BLaER1 treated with 17β-estradiol and CSF1 and Interleukin-3, amounts not matched to agents 10 nM and 100 nM (cell line): ENCODE measurements at regions not wholly inside any gene's neighbourhood (a gene's known extent, or its start where the extent isn't known, plus 50 kb on each side); places are given as distances from the start of the nearest gene placed in this dataset.

Experiments used
- H3K27ac ChIP-seq, 11 experiments: shearing (Covaris generic); formaldehyde crosslinking; 2 replicates each; pipeline ENCODE4 v1.8.1; 2022
- H3K27me3 ChIP-seq, 11 experiments: shearing (Covaris generic); formaldehyde crosslinking; 2 replicates each; pipeline ENCODE4 v1.8.1; 2022
- H3K36me3 ChIP-seq, 11 experiments: shearing (Covaris generic); formaldehyde crosslinking; 2 replicates each; pipeline ENCODE4 v1.8.1; 2022
- H3K4me1 ChIP-seq, 10 experiments: shearing (Covaris generic); formaldehyde crosslinking; 2 replicates each; pipeline ENCODE4 v1.8.1; 2022
- H3K4me2 ChIP-seq, 11 experiments: shearing (Covaris generic); formaldehyde crosslinking; 2 replicates each; pipeline ENCODE4 v1.8.1; 2022
- H3K4me3 ChIP-seq, 10 experiments: shearing (Covaris generic); formaldehyde crosslinking; 2 replicates each; pipeline ENCODE4 v1.8.1; 2022
- H3K9ac ChIP-seq, 11 experiments: shearing (Covaris generic); formaldehyde crosslinking; 2 replicates each; pipeline ENCODE4 v1.8.1; 2022
- H3K9me3 ChIP-seq, 11 experiments: shearing (Covaris generic); formaldehyde crosslinking; replicated peaks in 1 of 11; 2 replicates each; pipeline ENCODE4 v1.8.1; 2022
- H4K20me1 ChIP-seq, 11 experiments: shearing (Covaris generic); formaldehyde crosslinking; 2 replicates each; pipeline ENCODE4 v1.8.1; 2022
- Cebpa-rat ChIP-seq, 11 experiments: shearing (Covaris generic); IDR thresholded peaks; 2 replicates each; pipeline ENCODE4 v1.8.1; 2022

DNA sequence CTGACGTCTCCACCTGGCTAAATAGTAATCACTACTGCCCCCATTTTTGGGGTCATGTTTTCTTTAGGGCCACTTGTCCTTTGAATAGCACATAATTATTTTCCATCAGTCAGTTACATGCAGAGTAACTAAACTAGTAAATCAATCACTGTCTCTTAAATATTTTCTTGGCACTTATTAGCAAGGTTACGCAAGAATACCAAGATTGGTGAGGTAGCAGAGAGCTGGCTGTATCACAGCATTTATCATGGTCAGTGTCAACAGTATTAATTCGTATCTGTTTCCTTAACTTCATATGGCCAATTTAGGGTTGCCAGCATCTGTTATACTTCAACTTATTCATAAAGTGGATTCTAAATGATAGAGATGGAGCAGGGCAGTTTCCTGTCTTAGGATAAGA is 346.8 kb upstream of the FAM174A start:
- no peaks in the 10 kb centered on the region for H3K27me3 ChIP-seq
- peak in 2 of 11 experiments; percentile 36 to 46; a peak in 2 of 22 replicates for TF ChIP-seq Cebpa-rat (IDR thresholded peaks at IDR 0.05)

GRCh38 chr5:100186181-100186580 is 349.0 kb upstream of the FAM174A start:
- no peak overlapping the region for H3K27ac ChIP-seq
- no peak for TF ChIP-seq Cebpa-rat (IDR thresholded peaks at IDR 0.05)

More for the DNA sequence above, 346.8 kb upstream of the FAM174A start:
- Histone ChIP-seq H4K20me1 (no peaks in the 10 kb centered on the region), H3K27ac (no peak overlapping the region), H3K4me3 (no peak overlapping the region), H3K4me1 (no peaks in the 10 kb centered on the region), H3K9me3 (no peaks in the 10 kb centered on the region), H3K4me2 (no peak overlapping the region), H3K9ac (no peak overlapping the region), H3K36me3 (no peaks in the 10 kb centered on the region)

DNA sequence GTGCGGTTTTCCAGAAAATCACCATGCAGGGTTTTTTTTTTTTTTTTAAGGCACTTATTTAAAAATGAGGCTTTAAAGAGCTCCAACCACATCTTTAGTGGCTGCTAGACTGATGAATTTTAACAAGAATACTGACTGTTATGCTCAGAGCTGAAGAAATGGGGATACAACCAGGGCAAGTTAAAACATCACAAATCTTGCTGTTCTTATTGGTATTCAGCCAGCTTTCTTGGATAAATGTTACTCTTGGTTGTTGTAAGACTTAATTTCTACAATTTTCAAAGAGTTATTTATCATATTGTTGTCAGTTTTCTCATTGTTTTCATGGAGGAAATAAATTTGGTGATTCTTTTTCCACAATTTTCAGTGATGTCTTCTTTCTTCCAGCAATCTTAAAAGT is 352.8 kb upstream of the FAM174A start:
- TF ChIP-seq Cebpa-rat (IDR thresholded peaks at IDR 0.05), result no peak
- no peak overlapping the region for H3K4me2 ChIP-seq
- no peak overlapping the region for H3K27ac ChIP-seq
- no peak overlapping the region for H3K9ac ChIP-seq
- no peak overlapping the region for H3K4me3 ChIP-seq
- no peaks in the 10 kb centered on the region for H3K36me3 ChIP-seq
- H3K27me3 ChIP-seq, result no peaks in the 10 kb centered on the region
- no peaks in the 10 kb centered on the region for H3K9me3 ChIP-seq
- H3K4me1 ChIP-seq, result no peaks in the 10 kb centered on the region
- no peaks in the 10 kb centered on the region for H4K20me1 ChIP-seq

More at GRCh38 chr5:100186181-100186580, 349.0 kb upstream of the FAM174A start:
- Histone ChIP-seq H3K4me2 (no peak overlapping the region), H4K20me1 (no peaks in the 10 kb centered on the region), H3K9me3 (no peaks in the 10 kb centered on the region), H3K9ac (no peak overlapping the region), H3K4me3 (no peak overlapping the region), H3K27me3 (no peaks in the 10 kb centered on the region), H3K4me1 (no peaks in the 10 kb centered on the region), H3K36me3 (no peaks in the 10 kb centered on the region)

GRCh38 chr5:100175346-100175745 is 359.8 kb upstream of the FAM174A start:
- Histone ChIP-seq H3K4me3 (no peak overlapping the region), H3K27ac (no peak overlapping the region), H3K27me3 (no peaks in the 10 kb centered on the region), H3K4me2 (no peak overlapping the region), H3K36me3 (no peaks in the 10 kb centered on the region), H3K4me1 (no peaks in the 10 kb centered on the region), H4K20me1 (no peaks in the 10 kb centered on the region), H3K9ac (no peak overlapping the region), H3K9me3 (no peaks in the 10 kb centered on the region)
- TF ChIP-seq Cebpa-rat (IDR thresholded peaks at IDR 0.05), result no peak

- Histone ChIP-seq H3K4me3 (no peak overlapping the region), H4K20me1 (no peaks in the 10 kb centered on the region), H3K9me3 (peaks cover 21 to 25% (median 23%) of the 10 kb centered on the region in 11 experiments), H3K4me2 (no peak overlapping the region), H3K27ac (no peak overlapping the region), H3K36me3 (no peaks in the 10 kb centered on the region), H3K9ac (no peak overlapping the region), H3K27me3 (no peaks in the 10 kb centered on the region), H3K4me1 (no peaks in the 10 kb centered on the region)
- TF ChIP-seq Cebpa-rat (IDR thresholded peaks at IDR 0.05), result no peak
Observed at GRCh38 chr5:100165309-100165708, 369.9 kb upstream of the FAM174A start.

GRCh38 chr5:100161868-100162267 is 373.3 kb upstream of the FAM174A start:
- Histone ChIP-seq H3K9me3 (peaks cover 21 to 25% (median 23%) of the 10 kb centered on the region in 11 experiments), H3K4me1 (no peaks in the 10 kb centered on the region), H3K4me3 (no peak overlapping the region), H3K36me3 (no peaks in the 10 kb centered on the region), H4K20me1 (no peaks in the 10 kb centered on the region), H3K27ac (no peak overlapping the region), H3K27me3 (no peaks in the 10 kb centered on the region), H3K4me2 (no peak overlapping the region), H3K9ac (no peak overlapping the region)
- no peak for TF ChIP-seq Cebpa-rat (IDR thresholded peaks at IDR 0.05)

- H3K27ac ChIP-seq, result no peak overlapping the region
- H4K20me1 ChIP-seq, result no peaks in the 10 kb centered on the region
- no peaks in the 10 kb centered on the region for H3K4me1 ChIP-seq
- H3K4me3 ChIP-seq, result no peak overlapping the region
- H3K9ac ChIP-seq, result no peak overlapping the region
- H3K4me2 ChIP-seq, result no peak overlapping the region
- TF ChIP-seq Cebpa-rat (IDR thresholded peaks at IDR 0.05), result no peak
- H3K36me3 ChIP-seq, result no peaks in the 10 kb centered on the region
- no peaks in the 10 kb centered on the region for H3K27me3 ChIP-seq
- H3K9me3 ChIP-seq, result peaks cover 7 to 14% (median 9%) of the 10 kb centered on the region in 11 experiments
Observed at GRCh38 chr5:100157066-100157465, 378.1 kb upstream of the FAM174A start.

GRCh38 chr5:100148239-100148638 is 386.9 kb upstream of the FAM174A start:
- Histone ChIP-seq H3K27me3 (no peaks in the 10 kb centered on the region), H4K20me1 (no peaks in the 10 kb centered on the region), H3K4me2 (no peak overlapping the region), H3K4me1 (no peaks in the 10 kb centered on the region), H3K9ac (no peak overlapping the region), H3K9me3 (no peaks in the 10 kb centered on the region), H3K4me3 (no peak overlapping the region), H3K36me3 (no peaks in the 10 kb centered on the region), H3K27ac (no peak overlapping the region)
- no peak for TF ChIP-seq Cebpa-rat (IDR thresholded peaks at IDR 0.05)

GRCh38 chr5:100142607-100143006 is 392.6 kb upstream of the FAM174A start:
- H3K27ac ChIP-seq, result no peak overlapping the region
- no peak overlapping the region for H3K4me3 ChIP-seq
- H3K9me3 ChIP-seq, result no peaks in the 10 kb centered on the region
- H3K9ac ChIP-seq, result no peak overlapping the region
- no peaks in the 10 kb centered on the region for H3K4me1 ChIP-seq
- H3K4me2 ChIP-seq, result no peak overlapping the region
- no peak for TF ChIP-seq Cebpa-rat (IDR thresholded peaks at IDR 0.05)
- no peaks in the 10 kb centered on the region for H3K27me3 ChIP-seq
- H3K36me3 ChIP-seq, result no peaks in the 10 kb centered on the region
- no peaks in the 10 kb centered on the region for H4K20me1 ChIP-seq

GRCh38 chr5:100131161-100131560 is 404.0 kb upstream of the FAM174A start:
- Histone ChIP-seq H3K4me2 (no peak overlapping the region), H4K20me1 (no peaks in the 10 kb centered on the region), H3K9me3 (no peaks in the 10 kb centered on the region), H3K27me3 (no peaks in the 10 kb centered on the region), H3K36me3 (no peaks in the 10 kb centered on the region), H3K4me1 (peaks cover 0 to 17% (median 8%) of the 10 kb centered on the region in 10 experiments; a peak in 10 of 20 replicates), H3K4me3 (no peak overlapping the region), H3K9ac (no peak overlapping the region), H3K27ac (no peak overlapping the region)
- no peak for TF ChIP-seq Cebpa-rat (IDR thresholded peaks at IDR 0.05)
